ENCODE measurements at regions not wholly inside any gene's neighbourhood (a gene's known extent, or its start where the extent isn't known, plus 50 kb on each side); places are given as distances from the start of the nearest gene placed in this dataset.

GRCh38 chr11:27238811-27239210 lies 124.2 kb downstream of the CCDC34 start:
- intact Hi-C loops (cut with DNase I; ENCODE audit: low total_unique reads), result no loop called here
- no peak overlapping the region for H3K4me3 ChIP-seq
- no peak for DNase-seq (ENCODE audit: low spot score in 2 of 2)
- TF ChIP-seq CTCF (IDR thresholded peaks at IDR 0.05), result no peak
- no peak for TF ChIP-seq POLR2A (IDR thresholded peaks at IDR 0.05)
- no peak for TF ChIP-seq POLR2AphosphoS5 (IDR thresholded peaks at IDR 0.05)
- H3K4me1 ChIP-seq, result no peaks in the 10 kb centered on the region
- no peaks in the 10 kb centered on the region for H3K36me3 ChIP-seq
- H3K27ac ChIP-seq, result no peak overlapping the region
- no peaks in the 10 kb centered on the region for H3K9me3 ChIP-seq
- no peaks in the 10 kb centered on the region for H3K27me3 ChIP-seq

GRCh38 chr11:27237643-27238042 lies 125.4 kb downstream of the CCDC34 start:
- TF ChIP-seq CTCF (IDR thresholded peaks at IDR 0.05) (no peak), POLR2AphosphoS5 (IDR thresholded peaks at IDR 0.05) (no peak), POLR2A (IDR thresholded peaks at IDR 0.05) (no peak)
- intact Hi-C loops (cut with DNase I; ENCODE audit: low total_unique reads), result no loop called here

GRCh38 chr11:27234961-27235360 lies 128.1 kb downstream of the CCDC34 start:
- TF ChIP-seq POLR2A (IDR thresholded peaks at IDR 0.05) (no peak), CTCF (IDR thresholded peaks at IDR 0.05) (no peak), POLR2AphosphoS5 (IDR thresholded peaks at IDR 0.05) (no peak)
- no peaks in the 10 kb centered on the region for H3K36me3 ChIP-seq
- no peaks in the 10 kb centered on the region for H3K27me3 ChIP-seq
- H3K9me3 ChIP-seq, result no peaks in the 10 kb centered on the region
- intact Hi-C loops (cut with DNase I; ENCODE audit: low total_unique reads), result loop anchor here (5.0 kb wide), 1 partner anchor 743 kb away; no protein-coding TSS in a partner anchor
- DNase-seq (ENCODE audit: low spot score in 2 of 2), result no peak
- H3K4me3 ChIP-seq, result no peak overlapping the region
- no peaks in the 10 kb centered on the region for H3K4me1 ChIP-seq
- no peak overlapping the region for H3K27ac ChIP-seq

More at GRCh38 chr11:27237643-27238042, 125.4 kb downstream of the CCDC34 start:
- no peak for DNase-seq (ENCODE audit: low spot score in 2 of 2)
- H3K36me3 ChIP-seq, result no peaks in the 10 kb centered on the region
- no peaks in the 10 kb centered on the region for H3K27me3 ChIP-seq
- H3K4me1 ChIP-seq, result no peaks in the 10 kb centered on the region
- no peaks in the 10 kb centered on the region for H3K9me3 ChIP-seq
- H3K27ac ChIP-seq, result no peak overlapping the region
- H3K4me3 ChIP-seq, result no peak overlapping the region

- no peaks in the 10 kb centered on the region for H3K36me3 ChIP-seq
- no peak overlapping the region for H3K4me3 ChIP-seq
- no peak for TF ChIP-seq POLR2AphosphoS5 (IDR thresholded peaks at IDR 0.05)
- no peak for TF ChIP-seq CTCF (IDR thresholded peaks at IDR 0.05)
- no peaks in the 10 kb centered on the region for H3K4me1 ChIP-seq
- intact Hi-C loops (cut with DNase I; ENCODE audit: low total_unique reads), result loop anchor here (5.0 kb wide), 1 partner anchor 742 kb away; no protein-coding TSS in a partner anchor
- H3K27ac ChIP-seq, result no peak overlapping the region
- no peak for DNase-seq (ENCODE audit: low spot score in 2 of 2)
- H3K27me3 ChIP-seq, result no peaks in the 10 kb centered on the region
- H3K9me3 ChIP-seq, result no peaks in the 10 kb centered on the region
Measured at GRCh38 chr11:27234043-27234668, 128.9 kb downstream of the CCDC34 start.

GRCh38 chr11:27233654-27234042 lies 129.4 kb downstream of the CCDC34 start:
- intact Hi-C loops (cut with DNase I; ENCODE audit: low total_unique reads), result loop anchor here (5.0 kb wide), 1 partner anchor 741 kb away; no protein-coding TSS in a partner anchor
- H3K27me3 ChIP-seq, result no peaks in the 10 kb centered on the region

More at GRCh38 chr11:27233654-27234042, 129.4 kb downstream of the CCDC34 start:
- TF ChIP-seq CTCF (IDR thresholded peaks at IDR 0.05) (no peak), POLR2A (IDR thresholded peaks at IDR 0.05) (no peak), POLR2AphosphoS5 (IDR thresholded peaks at IDR 0.05) (no peak)
- no peak overlapping the region for H3K4me3 ChIP-seq
- H3K27ac ChIP-seq, result no peak overlapping the region
- no peak for DNase-seq (ENCODE audit: low spot score in 2 of 2)
- no peaks in the 10 kb centered on the region for H3K9me3 ChIP-seq
- H3K4me1 ChIP-seq, result no peaks in the 10 kb centered on the region
- no peaks in the 10 kb centered on the region for H3K36me3 ChIP-seq

Measured in breast epithelium (tissue), 4 donors.